CD4-positive, alpha-beta T cell treated with Interleukin-21 for 1 hour (primary cell): ENCODE measurements at regions not wholly inside any gene's neighbourhood (a gene's known extent, or its start where the extent isn't known, plus 50 kb on each side); places are given as distances from the start of the nearest gene placed in this dataset.
"Not testable (repeated sequence)": the region's sequence is repeated elsewhere in the genome, so short reads cannot be mapped to it uniquely, and the experiment has no call there.

ENCODE experiments used
- DNase-seq: peaks from one replicate; pipeline ENCODE4 v3.0.0-alpha.2; 2020

DNA sequence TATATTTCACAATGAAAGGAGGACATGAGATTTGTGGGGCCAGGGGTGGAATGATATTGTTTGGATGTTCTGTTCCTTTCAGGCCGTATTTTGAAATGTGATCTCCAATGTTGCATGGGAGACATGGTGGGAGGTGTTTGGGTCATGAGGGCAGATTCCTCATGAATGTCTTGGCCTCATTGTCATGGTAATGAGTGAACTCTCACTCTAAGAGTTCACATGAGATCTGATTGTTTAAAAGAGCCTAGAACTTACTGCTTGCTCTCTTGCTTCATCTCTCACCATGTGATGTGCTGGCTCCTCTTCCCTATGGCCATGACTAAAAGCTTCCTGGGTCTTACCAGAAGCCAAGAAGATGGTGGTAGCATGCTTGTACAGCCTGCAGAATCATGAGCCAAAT is 1183.0 kb downstream of the TECRL start:
- DNase-seq, result no peak

DNA sequence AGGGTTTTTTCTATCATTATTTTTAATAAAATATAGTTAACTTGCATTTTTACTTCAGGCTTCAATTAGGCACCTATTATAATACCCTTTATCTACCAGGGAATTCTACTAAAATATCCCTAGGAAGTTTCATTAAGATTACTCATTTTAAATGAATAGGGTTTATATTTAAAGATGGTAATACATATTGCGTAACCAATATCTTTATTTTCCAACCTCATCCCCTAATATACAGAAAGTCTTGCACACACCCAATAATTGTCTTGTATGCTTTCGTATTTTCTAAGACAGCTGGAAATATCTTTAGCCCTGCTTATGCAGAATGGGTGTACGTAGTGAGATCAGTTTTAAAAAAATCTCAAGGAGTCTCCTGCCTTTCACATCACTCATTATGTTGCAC is 1186.8 kb downstream of the TECRL start:
- DNase-seq, result no peak

DNA sequence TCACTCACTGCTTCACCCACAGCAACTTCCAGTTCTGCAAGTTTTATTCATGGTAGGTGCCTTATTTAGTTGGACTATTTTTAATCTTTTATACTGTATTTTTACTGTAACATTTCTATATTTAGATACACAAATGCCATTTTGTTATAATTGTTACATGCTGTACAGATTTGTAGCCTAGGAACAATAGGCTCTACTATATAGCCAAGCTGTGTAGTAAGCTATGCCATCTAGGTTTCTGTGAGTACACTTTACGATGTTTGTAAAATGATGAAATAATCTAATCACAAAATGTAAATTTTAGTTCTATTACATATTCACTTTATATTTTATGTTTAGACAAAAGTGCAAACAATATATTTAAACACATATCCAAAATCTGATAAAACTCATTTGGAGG is 1187.8 kb downstream of the TECRL start:
- no peak for DNase-seq

DNA sequence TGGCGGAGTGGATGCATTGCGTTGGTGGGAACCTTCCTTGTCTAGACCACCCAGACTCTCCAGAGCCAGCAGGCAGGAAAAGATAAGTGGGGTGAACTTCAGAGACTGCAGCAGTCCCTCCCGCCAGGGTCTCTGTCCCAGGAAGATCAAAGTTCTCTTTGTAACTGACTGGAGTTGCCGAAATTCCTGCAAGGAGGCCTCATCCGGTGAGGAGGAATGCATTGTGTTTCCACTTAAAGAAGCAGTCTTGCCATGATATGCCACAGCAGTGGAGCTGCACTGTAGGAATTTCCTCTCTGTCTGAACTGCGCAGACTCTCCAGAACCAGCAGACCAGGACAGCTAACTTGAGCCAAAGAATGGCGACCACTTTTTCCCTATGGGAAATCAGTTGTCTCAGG is 1190.4 kb downstream of the TECRL start:
- DNase-seq, result no peak

DNA sequence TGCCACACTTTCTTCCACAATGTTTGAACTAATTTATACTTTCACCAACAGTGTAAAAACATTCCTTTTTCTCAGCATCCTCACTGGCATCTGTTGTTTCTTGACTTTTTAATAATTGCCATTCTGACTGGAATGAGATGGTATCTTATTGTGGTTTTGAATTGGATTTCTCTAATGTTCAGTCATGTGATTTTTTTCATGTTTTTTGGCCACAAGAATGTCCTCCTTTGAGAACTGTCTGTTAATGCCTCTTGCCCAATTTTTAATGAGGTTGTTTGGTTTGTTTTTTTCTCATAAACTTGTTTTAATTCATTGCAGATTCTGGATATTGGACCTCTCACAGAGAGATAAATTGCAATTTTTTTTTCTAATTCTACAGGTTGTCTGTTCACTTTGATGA is 1195.2 kb downstream of the TECRL start:
- no peak for DNase-seq

DNA sequence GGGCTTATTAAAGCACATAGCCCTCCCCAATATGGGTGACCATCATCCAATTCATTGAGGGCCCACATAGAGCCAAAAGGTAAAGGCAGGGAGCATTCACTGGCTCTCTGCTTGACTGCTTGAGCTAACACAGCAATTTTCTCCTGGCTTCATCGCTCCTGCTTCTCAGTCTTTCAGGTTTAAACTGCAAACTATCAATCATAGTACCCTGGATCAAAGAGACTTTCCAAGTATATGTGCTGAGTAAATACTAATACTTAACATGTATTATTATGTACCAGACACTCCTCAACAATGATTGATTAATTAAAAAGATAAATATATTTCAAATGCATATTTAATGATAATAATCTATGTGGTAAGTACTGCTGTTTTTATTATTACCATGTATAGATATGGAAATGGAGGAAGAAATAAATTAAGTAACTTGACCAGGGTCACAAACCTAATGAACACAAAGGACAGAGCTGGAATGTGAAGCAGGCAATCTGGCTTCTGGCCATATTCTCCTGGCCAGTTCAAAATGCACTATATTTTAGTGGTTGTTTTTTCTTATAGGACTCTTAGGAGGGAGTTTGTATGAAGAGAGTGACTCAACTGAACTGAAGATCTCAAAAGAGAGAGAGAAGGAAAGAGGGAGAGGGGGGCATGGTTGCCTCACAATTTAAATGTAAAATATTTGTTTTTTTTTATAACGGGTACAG is 1197.3 kb downstream of the TECRL start:
- no peak for DNase-seq

DNA sequence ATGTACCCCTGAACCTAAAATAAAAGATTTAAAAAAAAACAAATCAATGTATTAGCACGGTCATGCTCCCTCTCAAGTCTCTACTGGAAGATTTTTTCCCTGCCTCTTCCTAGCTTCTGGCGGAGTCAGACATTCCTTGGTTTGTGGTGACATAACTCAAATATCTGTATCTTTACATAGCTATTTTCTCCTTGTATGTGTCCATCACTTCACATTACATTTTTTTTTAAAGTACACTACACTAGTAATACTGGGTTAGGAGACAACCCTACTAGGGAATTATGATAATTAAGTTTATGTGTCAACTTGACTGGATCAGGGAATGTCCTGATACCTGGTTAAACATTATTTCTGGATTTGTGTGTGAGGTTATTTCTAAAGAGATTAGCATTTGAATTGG is 1197.9 kb downstream of the TECRL start:
- DNase-seq, result no peak

DNA sequence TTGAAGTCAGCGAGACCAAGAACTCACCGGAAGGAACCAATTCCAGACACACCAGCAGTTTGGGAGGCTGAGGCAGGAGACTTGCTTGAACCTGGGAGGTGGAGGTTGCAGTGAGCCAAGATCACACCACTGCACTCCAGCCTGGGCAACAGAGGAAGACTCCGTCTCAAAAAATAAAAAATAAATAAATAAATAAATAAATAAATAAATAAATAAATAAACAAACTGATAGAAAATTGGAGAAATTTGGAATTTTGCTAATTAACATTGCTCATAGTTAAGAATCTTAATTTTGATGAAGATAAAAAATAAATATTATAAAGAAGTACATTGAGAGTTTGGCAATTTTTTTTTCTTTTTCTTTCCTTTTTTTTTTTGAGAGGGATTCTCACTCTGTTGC is 1216.2 kb downstream of the TECRL start:
- DNase-seq, result not testable (repeated sequence)

DNA sequence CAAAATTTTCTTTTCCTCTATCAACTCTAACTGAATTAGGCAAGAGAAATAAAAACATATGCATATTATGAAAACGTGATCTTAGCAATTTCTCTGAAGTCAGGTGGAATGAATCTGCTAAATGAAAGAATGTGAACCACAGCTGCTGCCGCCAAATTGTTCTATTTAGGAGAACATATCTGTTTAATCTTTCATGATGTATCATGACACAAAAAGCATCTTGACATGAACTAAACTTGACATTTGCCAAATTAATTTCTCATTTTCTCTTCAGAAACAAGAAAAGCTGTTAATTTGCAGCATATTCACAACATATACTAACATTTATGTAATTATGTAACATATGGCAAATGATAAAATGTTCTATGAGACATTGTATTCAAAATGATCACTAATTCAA is 1237.9 kb downstream of the TECRL start:
- DNase-seq, result no peak

DNA sequence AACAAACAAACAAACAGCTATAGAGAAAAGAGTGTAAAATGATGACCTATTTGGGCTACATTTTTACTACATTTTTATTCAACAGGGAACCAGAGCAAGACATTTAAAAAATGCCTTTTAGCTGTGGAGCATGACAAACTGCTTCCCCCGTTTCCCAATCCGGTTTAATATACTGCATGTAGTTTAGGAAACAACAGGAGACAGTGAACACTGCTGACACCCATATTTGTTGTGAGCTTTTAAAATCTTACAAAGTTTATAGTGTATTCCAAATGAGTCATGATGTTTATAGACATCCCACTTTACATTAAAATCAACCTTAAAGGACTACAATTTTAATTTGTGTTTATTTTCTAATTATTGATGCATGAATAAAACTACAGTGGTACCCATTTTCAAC is 1238.3 kb downstream of the TECRL start:
- DNase-seq, result no peak

DNA sequence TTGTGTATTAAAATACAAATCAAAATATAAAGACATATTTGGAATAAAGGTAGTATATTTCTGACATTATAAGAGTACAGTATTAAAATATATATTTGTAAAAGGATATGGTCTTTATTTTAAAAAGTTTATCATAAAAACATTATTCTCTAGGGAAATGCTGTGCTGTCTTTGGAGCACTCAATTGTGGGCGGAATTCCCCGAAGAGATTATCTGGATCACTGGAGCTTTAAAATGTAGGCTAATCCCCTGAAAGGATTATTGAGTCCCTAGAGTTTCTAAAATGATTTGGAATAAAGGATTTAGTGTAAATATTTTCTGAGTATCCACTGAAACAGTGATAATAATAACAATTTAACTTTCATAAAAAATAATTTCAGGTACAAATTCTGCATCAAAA is 1239.4 kb downstream of the TECRL start:
- DNase-seq, result no peak

DNA sequence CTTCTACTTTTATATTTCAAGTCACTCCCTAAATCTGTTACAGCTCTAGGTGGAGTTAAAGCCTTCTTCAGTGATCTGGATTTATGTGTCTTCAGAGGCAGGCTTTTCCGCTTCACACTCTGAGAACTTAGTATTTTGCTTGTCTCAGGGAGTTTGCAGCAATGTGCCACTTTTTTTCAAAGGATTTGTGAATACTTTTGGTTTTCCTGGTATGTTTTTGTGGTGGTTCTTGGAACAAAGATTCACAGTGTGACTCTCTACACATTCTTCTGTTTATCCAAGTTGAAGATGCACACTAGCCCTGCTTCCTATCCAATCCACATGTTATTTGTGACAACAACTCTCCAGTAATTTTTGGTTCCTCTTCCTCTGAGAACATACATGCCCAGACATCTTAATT is 1253.7 kb downstream of the TECRL start:
- no peak for DNase-seq

DNA sequence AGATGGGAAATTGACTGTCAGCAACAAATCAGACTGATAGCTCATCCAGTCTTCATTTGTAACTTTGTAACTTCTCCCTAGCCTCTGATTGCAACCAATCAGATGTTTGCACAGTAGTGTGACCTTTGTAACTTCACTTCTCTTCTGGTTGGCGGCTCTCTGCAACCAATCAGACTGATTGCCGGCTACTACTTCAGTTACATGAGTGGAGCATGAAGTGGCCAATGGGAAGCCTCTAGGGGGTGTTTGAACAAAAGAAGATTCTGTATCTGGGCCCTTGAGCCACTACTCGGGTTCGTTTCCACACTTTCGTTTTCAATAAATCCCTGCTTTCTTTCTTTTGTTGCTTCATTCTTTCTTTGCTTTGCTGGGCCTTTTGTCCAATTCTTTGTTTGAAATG is 1285.8 kb downstream of the TECRL start:
- no peak for DNase-seq

DNA sequence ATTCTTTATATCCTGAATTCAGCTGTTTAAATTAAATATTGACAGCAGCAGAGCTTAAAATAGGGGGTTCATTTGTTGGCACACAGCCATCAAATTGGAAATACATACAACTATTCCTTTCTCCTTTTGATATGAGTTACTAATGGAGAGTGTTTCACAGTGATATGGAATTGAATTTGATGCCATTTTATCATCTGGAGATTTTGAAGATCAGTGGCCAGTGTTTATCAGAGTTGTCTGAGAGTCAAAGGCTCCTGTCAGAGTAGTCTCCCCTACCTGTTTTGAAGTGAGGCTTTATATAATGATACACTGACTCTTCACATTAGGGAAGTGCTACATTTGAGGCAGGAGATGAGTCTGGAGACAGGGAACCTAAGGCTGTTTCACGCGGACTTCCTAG is 1286.3 kb downstream of the TECRL start:
- DNase-seq, result no peak

DNA sequence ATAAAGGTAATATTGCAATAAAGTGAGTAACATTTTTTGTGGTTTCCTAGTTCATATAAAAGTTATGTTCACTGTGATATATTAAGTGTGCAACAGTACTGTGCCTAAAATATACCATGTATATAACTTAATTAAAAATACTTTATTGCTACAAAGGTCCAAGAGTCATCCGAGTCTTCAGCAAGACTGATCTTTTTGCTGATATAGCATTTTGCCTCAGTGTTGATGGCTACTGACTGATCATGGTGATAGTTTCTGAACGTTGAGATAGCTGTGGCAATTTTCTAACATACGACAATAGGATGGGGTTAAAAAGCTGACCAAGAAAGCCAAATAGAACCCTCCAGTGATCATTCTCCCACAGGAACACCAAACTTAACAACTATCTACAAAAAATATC is 1302.7 kb downstream of the TECRL start:
- DNase-seq, result no peak

DNA sequence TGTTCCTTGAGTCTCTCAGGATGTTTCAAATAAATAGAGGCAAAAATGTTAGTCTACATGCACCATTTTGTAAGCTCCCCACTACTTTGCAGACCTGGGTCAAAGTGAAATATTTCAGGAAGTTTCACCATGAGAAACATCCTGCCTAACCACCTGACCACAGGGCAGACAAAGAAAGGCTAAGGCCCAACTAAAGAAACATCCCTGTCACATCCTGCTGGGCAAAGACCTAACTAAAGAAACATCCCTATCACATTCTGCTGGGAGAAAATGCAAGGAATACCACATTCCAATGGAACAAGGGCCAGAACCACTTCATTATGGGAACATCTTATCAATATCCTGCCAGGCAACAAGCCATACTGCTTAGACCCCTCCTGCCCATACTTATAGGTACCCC is 1303.4 kb downstream of the TECRL start:
- no peak for DNase-seq

DNA sequence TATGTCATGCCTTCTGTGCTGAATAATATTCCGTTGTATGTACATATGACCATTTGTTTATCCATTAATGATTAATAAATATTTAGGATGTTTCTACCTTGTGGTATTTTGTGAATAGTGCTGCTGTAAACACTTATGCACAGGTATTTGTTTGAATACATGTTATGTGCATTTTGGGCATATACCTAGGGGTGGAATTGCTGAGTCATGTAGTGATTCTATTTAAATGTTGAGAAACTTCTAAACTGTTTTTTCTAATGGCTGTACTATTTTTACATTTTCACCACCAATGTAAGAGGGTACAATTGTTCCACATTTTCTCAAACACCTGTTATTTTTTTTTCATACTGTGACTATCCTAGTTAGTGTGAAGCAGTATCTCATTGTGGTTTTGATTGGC is 1318.6 kb downstream of the TECRL start:
- DNase-seq, result no peak

DNA sequence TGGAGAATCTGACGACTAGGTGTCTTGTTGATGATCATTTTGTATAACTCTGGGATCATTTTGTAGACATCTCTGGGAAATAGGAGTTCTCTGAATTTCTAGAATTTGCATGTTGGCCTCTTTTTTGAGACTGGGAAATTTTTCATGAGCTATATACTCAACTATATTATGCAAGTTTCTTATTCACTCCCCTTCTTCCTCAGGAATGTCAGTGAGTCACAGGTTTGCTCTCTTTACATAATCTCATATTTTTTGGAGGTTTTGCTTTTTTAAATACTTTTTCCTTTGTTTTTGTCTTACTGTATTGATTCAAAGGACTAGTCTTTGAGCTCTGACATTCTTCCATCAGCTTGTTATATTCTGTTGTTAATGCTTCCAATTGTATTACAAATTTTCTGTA is 1324.2 kb downstream of the TECRL start:
- no peak for DNase-seq

DNA sequence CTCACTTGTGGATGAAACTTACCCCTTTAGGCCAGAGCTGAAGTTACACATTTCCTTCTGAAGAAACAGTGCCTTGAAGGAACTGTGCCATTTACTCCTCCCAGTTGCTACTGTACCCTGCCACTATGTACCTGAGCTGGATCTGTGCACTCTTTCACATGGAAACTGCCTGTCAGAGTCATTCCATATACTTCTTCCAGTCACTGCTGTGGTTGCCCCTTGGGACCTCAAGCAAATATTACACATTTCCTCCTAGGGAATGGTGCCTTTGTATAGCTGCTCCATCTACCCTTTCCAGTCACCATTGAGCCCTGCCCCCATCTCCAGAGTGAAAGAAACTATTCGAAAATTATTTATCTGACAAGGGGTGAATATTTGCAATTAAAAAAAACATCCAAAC is 1328.3 kb downstream of the TECRL start:
- no peak for DNase-seq

DNA sequence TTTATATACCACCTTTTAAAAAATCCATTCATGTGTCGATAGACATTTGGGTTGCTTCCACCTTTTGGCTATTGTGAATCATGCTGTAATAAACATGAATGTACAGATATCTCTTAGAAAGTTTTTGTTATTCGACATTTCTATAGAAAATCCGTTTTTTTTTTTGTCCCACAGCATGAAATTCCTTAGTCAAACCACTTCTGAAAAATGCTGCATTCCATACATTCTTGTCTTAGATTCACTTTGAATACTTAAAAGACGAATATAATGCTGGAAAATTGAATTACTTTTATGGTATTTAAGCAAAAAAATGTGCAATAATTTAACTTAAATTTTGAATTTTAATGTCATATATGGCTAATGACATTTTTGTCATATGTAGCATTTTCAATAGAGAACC is 1345.5 kb downstream of the TECRL start:
- DNase-seq, result no peak

DNA sequence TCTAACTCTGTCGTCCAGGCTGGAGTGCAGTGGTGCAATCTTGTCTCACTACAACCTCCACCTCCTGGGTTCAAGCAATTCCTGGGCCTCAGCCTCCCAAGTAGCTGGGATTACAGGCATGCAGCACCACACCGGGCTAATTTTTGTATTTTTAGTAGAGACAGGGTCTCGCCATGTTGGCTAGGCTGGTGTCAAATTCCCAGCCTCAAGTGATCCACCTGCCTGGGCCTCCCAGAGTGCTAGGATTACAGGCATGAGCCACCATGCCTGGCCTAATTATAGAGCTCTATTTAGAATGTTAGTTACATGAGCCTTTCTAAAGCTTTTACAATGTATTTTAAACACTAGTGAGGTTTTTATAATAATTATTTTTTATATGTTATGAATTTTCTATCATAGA is 1346.4 kb downstream of the TECRL start:
- DNase-seq, result not testable (repeated sequence)

DNA sequence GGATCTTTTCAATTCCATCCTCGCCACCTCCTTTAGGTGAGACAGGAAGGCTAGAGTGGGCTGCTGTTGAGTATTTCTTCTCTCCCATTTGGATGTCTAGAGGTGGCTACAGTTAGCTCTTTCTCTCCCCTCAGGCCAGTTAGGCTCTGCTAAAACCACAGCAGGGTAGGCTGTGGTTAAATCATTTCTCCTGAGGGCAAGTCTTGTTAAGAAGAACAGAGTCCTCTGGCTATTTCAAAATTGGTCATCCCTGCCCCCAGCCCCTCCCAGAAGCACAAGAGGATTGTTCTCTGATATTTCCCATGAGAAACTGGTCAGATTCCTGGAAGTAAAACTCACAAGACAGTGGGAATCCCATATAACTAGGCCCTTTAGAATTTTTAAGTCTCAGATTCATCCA is 1359.5 kb downstream of the TECRL start:
- DNase-seq, result no peak

DNA sequence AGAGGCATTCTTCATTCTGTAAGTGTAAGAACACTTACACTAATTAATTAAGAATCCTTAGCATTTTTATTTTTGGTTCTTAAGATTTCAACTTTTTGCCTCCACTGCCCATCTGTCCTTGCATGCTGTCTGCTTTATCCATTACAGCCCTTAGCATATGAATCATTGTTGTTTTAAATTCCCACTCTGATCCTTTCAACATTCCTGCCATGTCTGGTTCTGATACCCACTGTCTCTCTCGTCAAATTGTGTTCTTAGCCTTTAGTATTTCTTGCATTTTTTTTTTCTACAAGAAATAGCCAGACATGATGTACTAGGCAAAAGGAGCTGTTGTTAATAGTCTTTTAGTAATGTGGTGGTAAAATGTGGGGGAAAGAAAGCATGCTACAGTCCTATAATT is 1360.0 kb downstream of the TECRL start:
- DNase-seq, result no peak

DNA sequence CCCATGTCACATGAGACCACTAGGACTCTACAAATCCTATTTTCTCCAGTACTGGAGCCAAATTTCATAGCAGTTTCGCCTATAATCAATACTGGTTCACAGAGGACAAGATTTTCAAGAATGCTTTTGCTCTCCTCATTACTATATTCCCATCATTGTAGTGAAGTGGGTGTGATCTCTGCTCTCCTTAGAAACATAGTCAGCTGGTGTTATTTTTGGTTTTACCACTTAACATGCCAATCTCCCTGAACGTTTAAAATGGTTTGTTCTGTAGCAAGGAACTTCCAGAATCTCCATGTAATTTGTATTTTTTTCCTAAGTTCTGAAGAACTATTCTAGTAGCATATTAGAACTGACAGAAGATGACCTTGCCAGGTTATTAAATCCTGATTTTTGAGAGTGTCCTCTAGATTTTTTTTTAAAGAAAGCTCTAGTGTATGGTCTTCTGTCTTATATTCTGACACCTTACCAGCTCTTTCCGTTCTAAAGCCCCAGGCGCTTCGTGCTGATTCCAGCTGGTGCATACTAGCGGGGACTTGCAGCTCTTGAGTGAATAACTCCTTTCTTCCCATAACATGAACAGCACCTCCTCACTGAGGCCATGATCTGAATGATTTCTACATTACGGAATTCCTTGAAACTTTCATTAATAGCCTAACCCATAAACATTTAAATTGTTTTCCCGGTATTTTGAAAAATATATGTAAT is 1372.9 kb downstream of the TECRL start:
- DNase-seq, result no peak

DNA sequence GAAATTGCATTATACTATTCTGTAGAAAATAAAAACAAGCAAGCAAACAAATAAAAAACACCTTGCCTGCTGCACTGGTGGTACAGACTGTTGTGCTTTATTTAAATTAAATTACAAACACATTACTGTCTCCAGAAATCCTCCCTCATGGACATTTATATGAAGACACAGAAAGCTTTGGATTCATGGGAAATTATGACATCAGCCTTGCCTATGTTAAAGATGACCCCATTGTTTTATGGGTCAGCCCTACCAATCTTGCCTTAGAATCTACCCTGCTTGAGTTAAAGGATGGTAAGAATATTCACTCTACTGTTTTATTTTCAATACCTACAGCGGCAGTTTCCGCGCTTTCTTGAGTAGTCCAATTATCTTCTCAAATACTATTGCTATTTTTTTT is 1379.9 kb downstream of the TECRL start:
- DNase-seq, result no peak
